ENCODE measurements at regions not wholly inside any gene's neighbourhood (a gene's known extent, or its start where the extent isn't known, plus 50 kb on each side); places are given as distances from the start of the nearest gene placed in this dataset.

DNA sequence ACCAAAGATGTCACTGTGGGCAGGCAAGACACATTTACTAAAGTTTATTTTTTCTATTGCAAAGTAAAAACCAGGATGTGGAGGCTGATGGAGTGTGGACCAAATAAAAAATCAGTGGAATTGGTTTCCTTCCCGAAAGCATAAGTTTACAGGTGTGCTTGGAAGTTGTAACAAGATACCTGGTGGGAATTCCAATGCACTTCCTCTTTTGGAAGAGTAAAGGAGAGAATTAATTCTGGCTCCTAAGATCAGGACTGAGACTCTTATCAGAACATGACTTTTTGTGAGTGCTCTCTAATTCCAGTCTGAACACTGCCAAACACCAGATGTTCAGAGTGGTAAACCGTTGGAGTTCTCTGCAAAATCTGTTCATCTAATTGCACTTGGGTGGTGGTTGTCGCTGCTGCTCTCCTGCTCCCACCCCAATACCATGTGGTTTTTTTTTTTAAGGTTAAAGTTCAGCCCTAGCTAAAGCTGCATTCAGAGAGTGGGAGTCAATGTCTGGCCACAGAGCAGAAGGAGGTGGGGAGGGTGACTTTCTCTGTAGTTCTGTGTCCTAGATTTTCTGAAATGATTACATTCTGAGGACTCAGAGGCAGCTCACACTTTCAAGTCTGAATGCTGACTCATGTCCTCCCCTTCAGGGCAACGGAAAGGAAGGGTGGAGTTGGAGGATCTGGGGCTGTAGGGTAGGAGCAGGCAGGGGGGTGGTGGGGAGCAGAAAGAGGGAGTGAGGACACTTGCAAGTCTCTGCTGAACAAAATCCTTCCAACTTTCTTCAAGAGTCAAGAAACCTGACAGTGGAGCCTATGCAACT lies 275.8 kb upstream of the PRDM1 start:
- no peak overlapping the region for H3K27ac ChIP-seq
- no peak for TF ChIP-seq CTCF (IDR thresholded peaks at IDR 0.05)
- peaks cover 4 to 6% of the 10 kb centered on the region in 2 experiments for H3K4me1 ChIP-seq (ENCODE audit: control insufficient read depth in 1 of 2, insufficient read depth in 1 of 2, low read depth in 1 of 2, low read length in 1 of 2)
- no peaks in the 10 kb centered on the region for H3K27me3 ChIP-seq
- H3K9me3 ChIP-seq, result no peaks in the 10 kb centered on the region
- no peak overlapping the region for H3K4me3 ChIP-seq (ENCODE audit: low read depth in 1 of 2, low read length in 1 of 2)
- no peaks in the 10 kb centered on the region for H3K36me3 ChIP-seq

GRCh38 chr6:105808571-105808970 lies 277.6 kb upstream of the PRDM1 start:
- Histone ChIP-seq H3K4me3 (ENCODE audit: low read depth in 1 of 2, low read length in 1 of 2) (no peak overlapping the region), H3K9me3 (no peaks in the 10 kb centered on the region), H3K27me3 (no peaks in the 10 kb centered on the region), H3K27ac (no peak overlapping the region), H3K36me3 (no peaks in the 10 kb centered on the region), H3K4me1 (ENCODE audit: control insufficient read depth in 1 of 2, insufficient read depth in 1 of 2, low read depth in 1 of 2, low read length in 1 of 2) (peaks cover 4 to 6% of the 10 kb centered on the region in 2 experiments)
- TF ChIP-seq CTCF (IDR thresholded peaks at IDR 0.05), result no peak

DNA sequence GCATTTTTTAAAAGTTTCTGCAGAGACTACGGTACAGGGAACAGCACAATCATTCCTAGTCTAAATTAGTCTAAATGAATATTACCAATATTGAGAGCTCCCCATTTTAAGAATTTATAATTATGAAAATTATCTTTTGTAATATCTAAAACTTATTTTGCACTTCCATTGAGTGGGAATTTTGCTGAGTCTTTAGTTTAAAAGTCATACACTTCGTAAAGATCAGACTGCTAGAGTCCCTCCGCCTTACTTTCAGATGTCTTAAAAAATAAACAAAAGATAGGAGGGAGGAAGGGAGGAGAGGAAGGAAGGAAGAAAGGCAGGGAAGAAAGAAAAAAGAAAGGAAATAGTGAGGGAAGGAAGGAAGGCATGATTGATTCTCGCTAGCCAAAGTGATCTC lies 278.2 kb upstream of the PRDM1 start:
- H3K27me3 ChIP-seq, result no peaks in the 10 kb centered on the region
- H3K36me3 ChIP-seq, result no peaks in the 10 kb centered on the region
- no peak overlapping the region for H3K4me3 ChIP-seq (ENCODE audit: low read depth in 1 of 2, low read length in 1 of 2)
- no peaks in the 10 kb centered on the region for H3K9me3 ChIP-seq
- no peak for TF ChIP-seq CTCF (IDR thresholded peaks at IDR 0.05)
- H3K27ac ChIP-seq, result no peak overlapping the region
- peaks cover 4 to 6% of the 10 kb centered on the region in 2 experiments for H3K4me1 ChIP-seq (ENCODE audit: control insufficient read depth in 1 of 2, insufficient read depth in 1 of 2, low read depth in 1 of 2, low read length in 1 of 2)

DNA sequence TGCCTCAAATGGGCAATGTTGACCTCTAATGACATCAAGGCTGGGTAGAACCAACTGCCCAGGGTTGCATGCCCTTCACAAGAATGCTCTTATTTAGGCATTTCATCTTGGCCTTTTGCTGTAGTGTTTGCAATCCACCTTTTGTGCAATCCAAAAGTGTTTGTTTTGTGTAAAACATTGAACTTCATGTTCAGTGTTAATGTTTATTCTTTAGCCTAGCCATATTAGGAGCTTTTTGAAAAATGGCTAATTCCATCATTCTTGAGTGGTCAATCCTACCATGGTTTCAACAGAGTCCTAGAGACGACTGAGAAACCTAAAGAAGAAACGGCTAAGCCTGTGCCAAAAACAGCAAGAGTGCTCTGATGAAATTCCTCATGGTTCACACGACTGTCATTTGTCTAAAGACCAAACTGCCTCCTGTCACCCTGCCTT lies 279.6 kb upstream of the PRDM1 start:
- peaks cover 4 to 6% of the 10 kb centered on the region in 2 experiments for H3K4me1 ChIP-seq (ENCODE audit: control insufficient read depth in 1 of 2, insufficient read depth in 1 of 2, low read depth in 1 of 2, low read length in 1 of 2)
- H3K27ac ChIP-seq, result no peak overlapping the region
- TF ChIP-seq CTCF (IDR thresholded peaks at IDR 0.05), result no peak
- no peaks in the 10 kb centered on the region for H3K36me3 ChIP-seq
- no peak overlapping the region for H3K4me3 ChIP-seq (ENCODE audit: low read depth in 1 of 2, low read length in 1 of 2)
- H3K27me3 ChIP-seq, result no peaks in the 10 kb centered on the region
- H3K9me3 ChIP-seq, result no peaks in the 10 kb centered on the region

- Histone ChIP-seq H3K4me3 (ENCODE audit: low read depth in 1 of 2, low read length in 1 of 2) (no peak overlapping the region), H3K36me3 (no peaks in the 10 kb centered on the region), H3K4me1 (ENCODE audit: control insufficient read depth in 1 of 2, insufficient read depth in 1 of 2, low read depth in 1 of 2, low read length in 1 of 2) (peaks cover 3 to 4% of the 10 kb centered on the region in 2 experiments), H3K27me3 (no peaks in the 10 kb centered on the region), H3K9me3 (no peaks in the 10 kb centered on the region), H3K27ac (no peak overlapping the region)
- TF ChIP-seq CTCF (IDR thresholded peaks at IDR 0.05), result no peak
Observed at GRCh38 chr6:105805501-105806023, 280.6 kb upstream of the PRDM1 start.
